ENCODE measurements at regions not wholly inside any gene's neighbourhood (a gene's known extent, or its start where the extent isn't known, plus 50 kb on each side); places are given as distances from the start of the nearest gene placed in this dataset.

- H3K4me3 ChIP-seq (ENCODE audit: low read length), result no peak overlapping the region
- no peak overlapping the region for H3K9ac ChIP-seq (ENCODE audit: low read depth, low read length)
- H3K9me3 ChIP-seq (ENCODE audit: insufficient read depth, low read depth, low read length), result no peaks in the 10 kb centered on the region
- no peaks in the 10 kb centered on the region for H3K36me3 ChIP-seq (ENCODE audit: insufficient read depth, low read depth, low read length)
- H3K27me3 ChIP-seq (ENCODE audit: insufficient read depth, low read length), result no peaks in the 10 kb centered on the region
- H3K4me1 ChIP-seq (ENCODE audit: insufficient read depth, low read length), result peaks cover 38% of the 10 kb centered on the region; the same call in 1 of the 2 replicates
- no peak overlapping the region for H3K27ac ChIP-seq (ENCODE audit: low read length)
Observed at GRCh38 chr2:134138115-134138514, 115.8 kb upstream of the MGAT5 start.

- H3K27me3 ChIP-seq (ENCODE audit: insufficient read depth, low read length), result no peaks in the 10 kb centered on the region
- no peak overlapping the region for H3K27ac ChIP-seq (ENCODE audit: low read length)
- H3K9me3 ChIP-seq (ENCODE audit: insufficient read depth, low read depth, low read length), result no peaks in the 10 kb centered on the region
- H3K9ac ChIP-seq (ENCODE audit: low read depth, low read length), result no peak overlapping the region
- H3K36me3 ChIP-seq (ENCODE audit: insufficient read depth, low read depth, low read length), result no peaks in the 10 kb centered on the region
- H3K4me3 ChIP-seq (ENCODE audit: low read length), result no peak overlapping the region
- peaks cover 36% of the 10 kb centered on the region for H3K4me1 ChIP-seq (ENCODE audit: insufficient read depth, low read length)
Observed at GRCh38 chr2:134139611-134140010, 114.3 kb upstream of the MGAT5 start.

GRCh38 chr2:134140251-134140661 is 113.6 kb upstream of the MGAT5 start:
- Histone ChIP-seq H3K4me3 (ENCODE audit: low read length) (no peak overlapping the region), H3K27ac (ENCODE audit: low read length) (no peak overlapping the region), H3K4me1 (ENCODE audit: insufficient read depth, low read length) (peaks cover 31% of the 10 kb centered on the region), H3K9ac (ENCODE audit: low read depth, low read length) (no peak overlapping the region), H3K36me3 (ENCODE audit: insufficient read depth, low read depth, low read length) (no peaks in the 10 kb centered on the region), H3K27me3 (ENCODE audit: insufficient read depth, low read length) (no peaks in the 10 kb centered on the region), H3K9me3 (ENCODE audit: insufficient read depth, low read depth, low read length) (no peaks in the 10 kb centered on the region)

GRCh38 chr2:134141598-134142340 is 112.1 kb upstream of the MGAT5 start:
- Histone ChIP-seq H3K9ac (ENCODE audit: low read depth, low read length) (no peak overlapping the region), H3K4me3 (ENCODE audit: low read length) (no peak overlapping the region), H3K27ac (ENCODE audit: low read length) (no peak overlapping the region), H3K27me3 (ENCODE audit: insufficient read depth, low read length) (no peaks in the 10 kb centered on the region), H3K36me3 (ENCODE audit: insufficient read depth, low read depth, low read length) (no peaks in the 10 kb centered on the region), H3K9me3 (ENCODE audit: insufficient read depth, low read depth, low read length) (no peaks in the 10 kb centered on the region), H3K4me1 (ENCODE audit: insufficient read depth, low read length) (peaks cover 36% of the 10 kb centered on the region)

GRCh38 chr2:134142341-134142738 is 111.5 kb upstream of the MGAT5 start:
- Histone ChIP-seq H3K9ac (ENCODE audit: low read depth, low read length) (no peak overlapping the region), H3K4me1 (ENCODE audit: insufficient read depth, low read length) (peaks cover 41% of the 10 kb centered on the region), H3K27ac (ENCODE audit: low read length) (no peak overlapping the region), H3K9me3 (ENCODE audit: insufficient read depth, low read depth, low read length) (no peaks in the 10 kb centered on the region), H3K36me3 (ENCODE audit: insufficient read depth, low read depth, low read length) (no peaks in the 10 kb centered on the region), H3K27me3 (ENCODE audit: insufficient read depth, low read length) (no peaks in the 10 kb centered on the region), H3K4me3 (ENCODE audit: low read length) (no peak overlapping the region)

GRCh38 chr2:134142903-134143302 is 111.0 kb upstream of the MGAT5 start:
- H3K9me3 ChIP-seq (ENCODE audit: insufficient read depth, low read depth, low read length), result no peaks in the 10 kb centered on the region
- no peak overlapping the region for H3K4me3 ChIP-seq (ENCODE audit: low read length)
- H3K27ac ChIP-seq (ENCODE audit: low read length), result no peak overlapping the region
- no peak overlapping the region for H3K9ac ChIP-seq (ENCODE audit: low read depth, low read length)
- H3K36me3 ChIP-seq (ENCODE audit: insufficient read depth, low read depth, low read length), result no peaks in the 10 kb centered on the region
- no peaks in the 10 kb centered on the region for H3K27me3 ChIP-seq (ENCODE audit: insufficient read depth, low read length)
- peaks cover 44% of the 10 kb centered on the region for H3K4me1 ChIP-seq (ENCODE audit: insufficient read depth, low read length)

- H3K9me3 ChIP-seq (ENCODE audit: insufficient read depth, low read depth, low read length), result no peaks in the 10 kb centered on the region
- H3K9ac ChIP-seq (ENCODE audit: low read depth, low read length), result no peak overlapping the region
- H3K4me1 ChIP-seq (ENCODE audit: insufficient read depth, low read length), result peaks cover 44% of the 10 kb centered on the region
- no peaks in the 10 kb centered on the region for H3K36me3 ChIP-seq (ENCODE audit: insufficient read depth, low read depth, low read length)
- H3K4me3 ChIP-seq (ENCODE audit: low read length), result no peak overlapping the region
- no peaks in the 10 kb centered on the region for H3K27me3 ChIP-seq (ENCODE audit: insufficient read depth, low read length)
- no peak overlapping the region for H3K27ac ChIP-seq (ENCODE audit: low read length)
Observed at GRCh38 chr2:134143568-134143967, 110.3 kb upstream of the MGAT5 start.

GRCh38 chr2:134144081-134144596 is 109.7 kb upstream of the MGAT5 start:
- Histone ChIP-seq H3K4me1 (ENCODE audit: insufficient read depth, low read length) (peaks cover 42% of the 10 kb centered on the region), H3K4me3 (ENCODE audit: low read length) (no peak overlapping the region), H3K9ac (ENCODE audit: low read depth, low read length) (no peak overlapping the region), H3K9me3 (ENCODE audit: insufficient read depth, low read depth, low read length) (no peaks in the 10 kb centered on the region), H3K27me3 (ENCODE audit: insufficient read depth, low read length) (no peaks in the 10 kb centered on the region), H3K27ac (ENCODE audit: low read length) (no peak overlapping the region), H3K36me3 (ENCODE audit: insufficient read depth, low read depth, low read length) (no peaks in the 10 kb centered on the region)

- Histone ChIP-seq H3K4me3 (ENCODE audit: low read length) (no peak overlapping the region), H3K9ac (ENCODE audit: low read depth, low read length) (no peak overlapping the region), H3K27me3 (ENCODE audit: insufficient read depth, low read length) (no peaks in the 10 kb centered on the region), H3K9me3 (ENCODE audit: insufficient read depth, low read depth, low read length) (no peaks in the 10 kb centered on the region), H3K27ac (ENCODE audit: low read length) (no peak overlapping the region), H3K4me1 (ENCODE audit: insufficient read depth, low read length) (peaks cover 41% of the 10 kb centered on the region), H3K36me3 (ENCODE audit: insufficient read depth, low read depth, low read length) (no peaks in the 10 kb centered on the region)
Observed at GRCh38 chr2:134144651-134145050, 109.2 kb upstream of the MGAT5 start.

GRCh38 chr2:134145519-134145918 is 108.4 kb upstream of the MGAT5 start:
- H3K4me1 ChIP-seq (ENCODE audit: insufficient read depth, low read length), result peaks cover 41% of the 10 kb centered on the region
- H3K4me3 ChIP-seq (ENCODE audit: low read length), result no peak overlapping the region
- no peaks in the 10 kb centered on the region for H3K27me3 ChIP-seq (ENCODE audit: insufficient read depth, low read length)
- no peak overlapping the region for H3K27ac ChIP-seq (ENCODE audit: low read length)
- no peak overlapping the region for H3K9ac ChIP-seq (ENCODE audit: low read depth, low read length)
- H3K9me3 ChIP-seq (ENCODE audit: insufficient read depth, low read depth, low read length), result no peaks in the 10 kb centered on the region
- no peaks in the 10 kb centered on the region for H3K36me3 ChIP-seq (ENCODE audit: insufficient read depth, low read depth, low read length)

GRCh38 chr2:134146161-134146560 is 107.7 kb upstream of the MGAT5 start:
- Histone ChIP-seq H3K27me3 (ENCODE audit: insufficient read depth, low read length) (no peaks in the 10 kb centered on the region), H3K4me3 (ENCODE audit: low read length) (no peak overlapping the region), H3K9ac (ENCODE audit: low read depth, low read length) (no peak overlapping the region), H3K4me1 (ENCODE audit: insufficient read depth, low read length) (peaks cover 39% of the 10 kb centered on the region), H3K27ac (ENCODE audit: low read length) (no peak overlapping the region), H3K36me3 (ENCODE audit: insufficient read depth, low read depth, low read length) (no peaks in the 10 kb centered on the region), H3K9me3 (ENCODE audit: insufficient read depth, low read depth, low read length) (no peaks in the 10 kb centered on the region)

GRCh38 chr2:134146620-134147019 is 107.3 kb upstream of the MGAT5 start:
- H3K4me1 ChIP-seq (ENCODE audit: insufficient read depth, low read length), result peaks cover 38% of the 10 kb centered on the region

More at GRCh38 chr2:134146620-134147019, 107.3 kb upstream of the MGAT5 start:
- Histone ChIP-seq H3K27ac (ENCODE audit: low read length) (no peak overlapping the region), H3K9me3 (ENCODE audit: insufficient read depth, low read depth, low read length) (no peaks in the 10 kb centered on the region), H3K9ac (ENCODE audit: low read depth, low read length) (no peak overlapping the region), H3K36me3 (ENCODE audit: insufficient read depth, low read depth, low read length) (no peaks in the 10 kb centered on the region), H3K4me3 (ENCODE audit: low read length) (no peak overlapping the region), H3K27me3 (ENCODE audit: insufficient read depth, low read length) (no peaks in the 10 kb centered on the region)
